HG02885 (cell line): ENCODE measurements at regions not wholly inside any gene's neighbourhood (a gene's known extent, or its start where the extent isn't known, plus 50 kb on each side); places are given as distances from the start of the nearest gene placed in this dataset.

Experiments
- ATAC-seq: cut with Tn5 transposase; IDR thresholded peaks from one replicate; pipeline ENCODE4 v1.9.1; 2021; ENCODE audit warnings: mild to moderate bottlenecking; ENCODE audit not compliant: unreplicated experiment, poor library complexity

DNA sequence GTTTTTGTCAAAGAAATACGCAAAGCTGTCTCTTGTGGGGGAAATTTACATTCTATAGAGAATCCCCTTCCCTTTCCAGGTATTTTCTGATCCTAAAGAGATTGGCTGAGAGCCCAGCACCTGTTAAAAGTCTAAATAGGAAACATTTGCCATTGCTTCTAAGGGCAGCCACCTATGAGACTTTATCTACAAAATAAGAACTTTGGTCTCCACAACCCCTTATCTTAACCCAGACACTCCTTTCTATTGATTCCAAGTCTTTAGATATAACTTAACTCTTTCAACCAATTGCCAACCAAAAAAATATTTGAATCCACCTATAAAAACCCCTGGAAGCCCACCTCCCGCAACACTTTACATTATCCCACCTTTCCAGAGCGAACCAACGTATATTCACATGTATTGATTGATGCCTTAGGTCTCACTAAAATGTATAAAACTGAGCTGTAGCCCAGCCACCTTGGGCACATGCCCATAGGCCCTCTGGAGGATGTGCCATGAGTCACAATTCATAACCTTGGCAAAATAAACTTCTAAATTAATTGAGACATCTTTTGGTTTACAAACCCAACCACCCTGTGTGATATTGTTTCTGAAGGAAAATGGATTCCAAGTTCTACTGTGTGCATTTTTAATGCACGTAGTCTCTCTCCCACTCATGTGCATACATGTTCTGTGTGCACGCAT is 211.4 kb downstream of the GAS1 start:
- no peak for ATAC-seq

DNA sequence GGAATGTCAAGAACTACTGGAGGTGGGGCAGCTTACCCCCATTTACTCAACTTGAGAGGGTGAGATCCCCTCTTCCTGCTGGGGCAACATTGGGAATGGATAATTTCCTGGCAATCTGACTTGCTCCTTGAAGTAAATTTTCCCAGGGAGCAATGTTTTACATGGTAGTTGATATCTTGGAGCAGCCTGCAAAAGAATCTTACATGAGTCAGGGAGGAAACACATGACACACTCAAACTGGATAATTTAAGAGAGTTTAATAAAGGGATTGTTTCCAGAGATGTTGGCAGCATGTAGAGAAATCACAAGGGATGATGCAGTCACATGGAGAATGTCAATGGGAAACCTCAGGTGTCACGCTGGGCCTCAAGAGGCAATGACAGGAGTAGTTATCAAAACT is 212.5 kb downstream of the GAS1 start:
- ATAC-seq = no peak

DNA sequence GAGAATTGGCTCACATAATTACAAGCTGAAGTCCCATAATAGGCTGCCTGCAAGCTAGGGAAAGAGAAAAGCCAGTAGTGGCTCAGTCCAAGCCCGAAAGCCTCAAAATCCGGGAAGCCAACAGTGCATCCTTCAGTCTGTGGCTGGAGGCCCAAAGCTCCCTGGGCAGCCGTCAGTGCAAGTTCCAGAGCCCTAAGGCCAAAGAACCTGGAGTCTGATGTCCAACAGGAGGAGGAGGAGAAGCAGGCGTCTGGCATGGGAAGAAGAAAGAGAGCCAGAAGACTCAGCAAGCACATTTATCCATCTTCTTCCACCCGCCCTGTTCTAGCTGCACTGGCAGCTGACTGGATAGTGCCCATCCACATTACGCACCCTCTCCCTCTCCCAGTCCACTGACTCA is 213.4 kb downstream of the GAS1 start:
- ATAC-seq = no peak

DNA sequence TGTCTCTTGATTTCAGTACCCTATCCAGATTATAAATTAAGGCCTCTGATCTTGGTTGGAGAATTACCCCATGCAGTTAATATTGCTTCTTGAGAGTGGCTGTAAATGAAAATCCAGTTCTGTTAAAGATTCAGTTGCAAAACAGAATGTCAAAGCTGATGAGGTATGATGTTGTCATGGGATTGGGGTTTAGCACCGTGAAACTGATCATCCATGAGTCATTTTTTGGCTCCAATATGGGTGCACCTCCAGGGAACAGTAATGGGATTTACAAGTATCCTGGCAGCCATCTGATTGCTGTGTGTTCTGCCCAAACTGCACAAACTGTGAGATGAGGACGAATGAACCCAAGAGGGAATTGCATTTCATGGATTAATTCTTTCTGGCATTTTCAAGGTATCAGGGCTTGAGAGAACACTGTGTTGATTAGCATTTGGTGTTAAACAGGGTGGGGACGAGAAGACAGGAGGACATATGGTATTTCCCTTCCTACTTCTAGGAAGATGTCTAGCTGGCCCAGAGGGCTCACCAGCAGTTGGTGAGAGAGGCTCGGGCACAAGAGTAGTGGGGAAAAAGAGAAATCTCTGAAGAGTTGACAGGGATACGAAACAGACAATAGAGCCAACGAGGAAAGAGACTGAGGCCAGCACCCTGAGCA is 214.7 kb downstream of the GAS1 start:
- ATAC-seq = no peak

DNA sequence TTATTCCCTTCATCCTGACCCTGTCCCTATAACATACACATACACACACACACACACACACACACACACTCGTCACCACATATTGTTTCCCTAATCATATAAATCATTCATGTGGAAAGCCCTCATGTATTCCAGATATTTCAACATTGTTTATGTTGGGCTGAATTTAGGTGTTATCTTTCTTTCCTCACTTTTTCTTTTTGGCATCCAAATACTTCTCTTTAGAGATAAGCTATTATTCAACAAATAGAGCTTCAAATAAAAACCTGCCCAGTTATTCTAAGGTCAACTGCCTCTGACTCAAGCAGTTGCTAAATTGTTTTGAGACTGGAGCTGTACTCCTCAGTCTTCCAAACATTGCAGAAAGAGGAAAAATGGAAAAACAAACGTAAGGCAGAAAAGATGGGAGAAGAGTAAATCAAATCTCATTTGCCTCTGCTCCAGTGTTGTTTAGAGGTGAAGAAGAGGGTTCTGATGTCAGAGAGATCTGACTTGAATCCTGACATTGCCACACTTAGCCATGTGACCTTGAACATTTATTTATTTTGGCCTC is 215.7 kb downstream of the GAS1 start:
- no peak for ATAC-seq

DNA sequence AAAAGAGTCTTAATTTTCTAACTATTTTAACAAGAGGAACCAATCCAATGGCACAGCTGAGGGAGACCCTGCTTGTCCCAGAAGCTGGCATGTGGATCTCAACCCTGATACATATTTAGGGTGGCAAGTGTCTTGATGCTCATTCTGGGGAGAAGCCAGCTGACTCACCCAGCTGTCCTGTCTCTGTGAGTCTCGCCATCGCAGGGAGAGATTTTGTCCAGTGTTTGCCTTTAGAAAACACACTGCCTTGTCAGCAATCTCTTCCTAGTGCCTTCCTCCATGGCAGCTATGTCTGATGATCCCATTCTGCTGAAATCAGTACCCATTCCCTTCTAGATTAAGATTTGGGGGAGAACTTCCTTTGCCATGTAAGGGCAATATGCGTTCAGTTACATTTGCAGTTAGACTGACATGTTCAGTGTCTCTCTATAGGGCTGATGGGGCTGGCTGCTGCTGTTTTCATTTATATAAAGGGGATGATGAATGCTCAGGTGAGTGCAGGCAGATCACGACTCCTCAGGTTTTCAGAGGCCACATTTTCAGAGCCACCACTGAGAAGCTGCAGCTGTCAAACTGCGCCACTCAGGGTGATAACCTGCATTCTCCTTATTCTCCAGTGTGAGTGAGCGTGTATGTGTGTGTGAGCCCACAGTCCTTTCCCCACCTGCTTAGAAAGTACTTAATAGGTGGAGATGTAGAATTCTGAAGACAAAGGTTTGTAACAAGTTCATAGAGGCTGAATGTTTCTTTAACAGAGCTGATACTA is 217.0 kb downstream of the GAS1 start:
- no peak for ATAC-seq

DNA sequence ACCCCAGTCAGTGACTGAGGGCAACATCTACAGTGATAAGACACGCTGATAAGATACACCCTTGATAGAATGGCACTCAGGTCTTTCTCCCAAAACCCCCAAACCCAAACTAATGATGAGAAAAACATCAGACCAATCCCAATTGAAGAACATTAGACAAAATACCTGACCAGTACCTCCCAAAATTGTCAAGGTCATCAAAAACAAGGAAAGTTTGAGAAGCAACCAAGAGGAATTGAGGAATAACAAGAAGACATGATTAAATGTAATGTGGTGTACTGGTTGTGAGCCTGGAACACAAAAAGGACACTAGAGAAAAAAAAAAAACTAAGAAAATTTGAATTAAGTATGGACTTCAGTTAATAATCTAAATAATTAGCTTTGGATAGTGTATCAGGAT is 222.8 kb downstream of the GAS1 start:
- no peak for ATAC-seq

DNA sequence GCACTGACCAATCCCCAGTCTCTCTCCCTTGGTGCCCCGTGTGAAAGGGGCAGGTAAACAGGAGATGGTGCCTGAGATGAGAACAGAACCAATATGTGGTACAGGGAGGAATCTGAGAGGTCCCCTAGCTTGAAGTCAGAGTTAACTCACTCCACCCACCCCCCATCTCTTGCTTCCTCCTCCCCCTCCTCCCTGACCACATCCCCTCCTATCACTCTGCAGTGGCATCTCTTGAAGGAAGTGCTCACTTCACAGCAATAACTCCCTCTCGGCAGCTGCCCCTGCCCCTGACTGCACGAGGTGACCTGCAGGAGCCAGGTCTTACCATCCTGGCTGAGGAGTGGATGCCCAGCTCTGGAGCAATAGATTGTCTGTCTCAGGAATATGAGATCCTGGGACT is 224.0 kb downstream of the GAS1 start:
- no peak for ATAC-seq

DNA sequence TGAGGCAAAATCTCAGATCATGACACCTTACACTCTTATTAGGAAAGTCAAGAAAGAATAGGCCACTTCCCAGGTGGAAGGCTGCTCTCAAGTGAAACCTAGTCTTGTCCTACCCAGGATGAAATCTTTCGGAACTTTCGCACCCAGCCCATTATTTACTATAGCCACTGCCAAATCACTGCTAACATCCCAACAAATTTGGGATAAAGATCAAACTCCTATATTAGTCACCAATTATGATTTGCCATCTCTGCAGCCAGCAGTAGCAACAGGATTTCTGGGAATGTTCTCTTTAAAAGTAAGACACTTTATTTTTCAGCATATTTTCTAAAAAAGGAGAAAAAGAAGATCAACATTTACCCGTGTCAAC is 224.6 kb downstream of the GAS1 start:
- no peak for ATAC-seq

DNA sequence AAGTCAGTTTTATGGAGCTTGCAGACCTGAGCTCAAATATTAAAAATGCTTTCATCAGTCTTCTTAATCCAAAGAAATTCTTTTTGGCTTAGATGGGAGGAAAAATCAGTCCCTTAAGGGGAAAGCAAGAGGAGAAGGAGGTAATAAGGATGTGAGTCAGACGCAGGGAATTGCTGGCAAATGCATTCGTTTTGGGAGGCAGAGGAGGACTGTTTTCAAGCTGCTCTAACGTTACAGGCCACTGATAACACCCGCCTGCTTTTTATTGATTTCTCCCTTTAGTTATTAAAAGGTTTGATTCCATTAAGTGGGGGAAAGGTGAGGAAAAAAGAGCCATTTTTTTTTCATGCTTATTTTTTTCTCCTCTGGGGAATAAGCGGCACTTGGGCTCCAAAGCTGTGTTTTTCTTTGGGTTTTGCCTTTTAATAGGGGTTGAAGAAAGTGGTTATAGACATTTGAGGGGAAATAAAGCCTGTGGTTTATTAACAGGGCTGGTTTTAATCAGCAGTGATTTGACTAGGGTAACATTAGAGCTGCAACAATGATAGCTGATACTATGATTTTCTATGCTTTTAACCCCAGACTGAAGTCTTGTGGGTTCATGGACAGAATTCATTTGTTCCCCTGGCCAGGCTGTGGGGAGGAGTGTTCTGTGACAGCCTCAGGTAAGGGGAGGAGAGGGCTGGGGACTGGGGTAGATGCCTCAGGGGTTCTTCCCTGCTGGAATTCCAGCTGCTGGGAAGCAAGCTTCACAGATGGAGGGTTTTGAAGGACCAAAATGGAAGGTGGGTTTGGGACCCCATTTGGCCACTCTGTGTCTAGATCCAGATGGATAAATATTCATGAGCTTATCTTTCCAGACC is 225.2 kb downstream of the GAS1 start:
- ATAC-seq = no peak

DNA sequence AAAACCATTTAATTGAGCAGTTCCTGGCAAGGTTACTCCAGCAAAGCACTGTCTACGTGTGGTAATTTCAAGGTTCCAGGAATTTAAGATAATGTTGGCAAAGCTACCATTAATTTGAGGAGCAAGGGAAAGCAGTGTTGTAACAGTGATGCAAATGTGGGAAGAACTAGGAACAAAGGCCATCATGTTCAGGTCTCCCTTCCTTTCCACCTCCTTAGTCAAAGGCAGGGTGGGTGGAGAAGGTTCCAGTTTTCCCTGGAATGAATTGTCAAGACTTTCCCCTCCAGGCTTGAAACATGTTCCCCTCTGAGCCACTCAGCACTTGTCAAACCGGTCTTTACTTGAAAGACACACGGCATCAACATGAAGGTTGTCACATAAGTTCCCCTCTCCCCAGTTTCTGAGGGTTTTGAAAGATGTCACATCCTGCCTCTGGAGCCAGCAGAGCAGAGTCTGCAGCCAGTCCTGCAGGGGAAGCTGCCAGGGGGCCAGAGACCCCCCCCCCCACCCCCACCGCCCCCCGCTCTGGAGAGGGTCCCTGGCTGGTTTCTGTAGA is 226.0 kb downstream of the GAS1 start:
- ATAC-seq = no peak

DNA sequence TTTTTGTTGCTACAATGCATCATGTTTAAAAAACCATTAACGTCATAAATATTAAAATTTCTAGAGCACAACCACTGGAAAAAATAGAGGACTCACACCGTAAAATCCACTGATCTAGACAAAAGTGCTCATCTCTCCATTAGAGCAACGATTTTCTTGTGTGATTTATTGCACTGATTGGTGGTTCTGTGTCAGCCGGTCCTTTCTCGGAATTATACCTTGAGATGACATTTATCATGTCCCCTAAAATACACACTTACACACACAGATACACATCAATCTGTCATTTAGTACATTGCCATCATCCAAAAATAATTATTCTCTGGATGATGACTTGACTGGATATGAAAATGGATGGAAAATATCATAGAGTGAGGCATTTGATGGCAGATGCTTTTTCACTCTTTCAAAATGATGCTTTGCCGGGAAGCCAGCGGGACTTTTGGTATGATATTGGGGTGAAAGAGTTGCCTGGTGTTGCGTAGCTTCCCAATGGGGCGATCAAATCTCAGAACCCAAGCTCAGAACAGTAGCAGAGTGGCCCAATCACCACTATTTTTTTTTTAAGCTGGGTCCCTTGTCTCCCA is 226.6 kb downstream of the GAS1 start:
- no peak for ATAC-seq

DNA sequence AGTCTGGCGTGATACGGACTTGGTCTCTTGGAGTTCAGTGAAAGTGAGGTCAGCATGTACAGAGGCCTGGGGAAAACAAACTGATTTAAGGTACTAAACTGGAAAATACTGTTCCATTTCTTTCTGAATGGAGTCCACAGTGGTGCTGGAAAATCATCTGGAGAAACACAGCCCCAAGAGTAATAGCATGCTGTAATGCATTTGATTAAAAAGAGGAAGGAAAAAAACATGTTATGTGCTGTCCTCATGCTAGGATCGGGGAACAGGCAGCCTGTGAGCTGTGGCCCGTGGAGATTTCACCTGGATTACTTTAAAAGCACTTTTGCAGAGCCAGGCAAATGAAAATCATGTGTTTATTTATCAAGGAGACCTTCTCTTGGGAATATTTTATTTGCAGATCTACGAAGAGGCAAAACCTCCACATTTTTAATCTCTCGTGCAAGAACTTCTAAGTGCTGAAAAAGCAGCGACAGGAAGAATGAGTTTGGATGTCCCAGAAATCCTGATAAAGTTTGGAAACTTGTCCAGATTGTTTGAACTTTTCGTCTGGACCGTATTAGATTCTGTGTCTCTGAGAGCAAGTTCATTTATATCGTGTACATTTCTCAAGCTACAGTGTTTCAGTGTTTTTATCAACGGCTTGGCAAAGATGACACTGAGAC is 228.8 kb downstream of the GAS1 start:
- no peak for ATAC-seq

DNA sequence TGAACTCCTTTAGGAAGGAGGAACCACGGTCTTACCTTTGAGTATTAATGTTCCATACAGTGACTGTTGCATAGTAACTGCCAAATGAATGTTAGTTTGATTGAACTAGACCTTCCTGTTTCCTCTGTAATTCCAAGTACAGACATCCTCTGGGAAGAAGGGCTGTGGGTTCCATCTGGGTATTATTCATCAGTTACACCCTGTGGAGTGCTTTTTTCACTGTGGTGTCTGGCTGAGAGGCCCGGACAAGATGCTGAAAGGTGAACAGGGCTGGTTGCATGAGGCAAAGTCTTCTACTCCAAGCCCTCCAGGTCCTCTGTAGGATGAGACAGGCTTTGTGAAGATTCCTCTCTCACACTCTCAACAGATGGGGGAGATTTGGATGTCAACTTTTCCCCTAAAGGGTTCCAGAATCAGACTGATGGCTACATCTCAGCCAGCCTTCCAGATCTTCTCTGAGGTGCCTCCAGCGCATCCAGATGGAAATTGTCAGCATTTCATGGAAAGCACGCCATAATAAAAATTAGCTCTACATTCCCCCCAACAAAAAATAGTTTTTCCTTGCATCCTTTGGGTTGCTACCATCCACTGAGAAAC is 230.9 kb downstream of the GAS1 start:
- no peak for ATAC-seq

DNA sequence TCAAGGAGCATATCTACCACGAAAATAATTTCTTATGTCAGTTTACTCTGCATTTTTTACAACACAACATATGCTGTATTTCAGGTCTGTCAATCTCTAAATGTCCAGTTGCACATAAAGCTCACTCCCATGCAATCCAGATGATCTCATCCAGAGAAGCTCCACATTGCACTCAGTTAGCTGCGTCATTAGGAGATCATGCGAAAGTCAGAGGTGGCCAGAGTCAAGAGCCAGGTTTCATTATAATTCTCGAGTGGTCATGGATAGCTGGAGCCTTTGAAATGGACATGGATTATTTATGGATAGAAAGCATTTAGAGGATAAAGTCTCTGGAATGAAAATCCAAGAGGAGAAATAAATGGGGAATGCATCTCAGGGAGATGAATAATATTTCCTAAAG is 232.3 kb downstream of the GAS1 start:
- no peak for ATAC-seq

DNA sequence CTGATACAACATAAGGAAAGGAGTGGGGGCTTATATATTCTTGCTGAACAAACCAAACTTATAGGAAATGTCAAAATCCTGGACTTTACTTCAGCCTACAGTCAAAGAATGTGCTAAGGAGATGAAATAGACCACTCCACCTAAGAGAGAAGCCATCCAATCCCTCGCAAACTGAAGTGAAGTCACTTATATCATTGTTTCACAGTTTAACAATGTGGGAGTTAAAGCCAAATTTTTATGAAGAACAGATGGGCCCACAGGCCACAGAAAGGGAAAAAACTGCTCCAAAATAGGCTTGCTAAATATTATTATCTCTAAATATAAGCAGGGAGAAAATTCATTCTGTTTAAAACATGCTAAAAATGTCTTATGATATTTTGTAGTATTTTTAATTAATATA is 233.3 kb downstream of the GAS1 start:
- no peak for ATAC-seq

DNA sequence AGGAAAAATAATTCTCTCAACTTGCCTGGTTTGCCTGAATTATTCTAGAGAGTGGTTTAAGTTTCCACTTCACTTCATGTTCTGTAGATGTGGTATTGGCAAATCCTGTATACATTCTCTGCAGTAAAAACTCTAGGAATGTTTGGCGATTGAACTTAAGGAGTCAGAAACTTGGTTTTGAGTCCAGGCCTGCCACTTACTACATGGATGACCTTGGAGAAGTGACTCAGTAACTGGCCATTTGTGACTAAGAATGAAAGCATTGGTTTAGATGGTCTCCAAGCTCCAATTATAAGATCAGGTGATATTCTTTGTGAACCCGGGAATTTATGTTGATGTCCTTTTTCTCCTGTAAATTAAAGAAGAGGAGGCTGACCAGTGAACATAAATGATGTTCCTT is 233.8 kb downstream of the GAS1 start:
- no peak for ATAC-seq

DNA sequence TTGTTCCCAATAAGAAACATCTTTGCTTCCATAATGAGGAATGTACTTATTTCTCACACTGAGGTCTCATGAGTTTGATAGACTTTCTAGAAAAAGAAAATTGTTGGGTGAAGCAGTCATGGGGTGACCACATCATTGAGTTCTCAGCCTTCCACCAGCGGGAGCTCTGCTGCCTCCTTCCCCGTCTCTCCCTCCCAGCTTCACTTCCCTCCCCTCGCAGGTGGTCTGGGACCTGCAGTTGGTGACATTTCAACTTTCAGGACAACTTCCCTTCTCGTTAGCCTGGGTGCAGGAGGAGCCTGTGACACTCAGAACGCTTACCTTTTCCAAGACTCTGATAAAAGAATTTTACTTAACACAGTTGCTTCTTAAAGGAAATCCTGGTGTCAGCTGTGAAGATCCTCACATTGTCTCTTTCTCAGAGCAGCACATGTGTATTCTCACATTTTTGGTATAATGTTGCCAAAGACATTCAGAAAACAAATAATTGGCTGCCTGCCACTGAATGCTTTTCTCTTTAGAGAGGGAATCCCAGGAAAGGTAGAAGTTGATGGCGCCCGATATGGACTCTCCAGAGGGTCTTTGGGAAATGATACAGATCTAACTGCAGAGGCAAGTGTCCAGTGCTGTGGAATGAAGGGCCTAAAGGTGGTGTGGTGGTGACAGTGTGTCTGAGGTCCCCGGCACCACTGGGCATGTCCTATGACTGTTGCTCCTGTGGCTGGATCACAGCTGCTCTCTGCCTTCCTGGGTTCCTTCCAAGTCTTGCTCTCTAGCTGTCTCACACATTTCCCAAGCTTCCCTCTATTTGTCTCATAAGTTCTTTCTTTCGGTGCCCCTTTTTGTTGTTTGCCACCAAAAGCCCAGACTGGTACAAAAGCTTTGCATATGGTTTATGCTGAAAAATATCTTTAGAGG is 238.1 kb downstream of the GAS1 start:
- no peak for ATAC-seq
